ENCODE measurements at regions not wholly inside any gene's neighbourhood (a gene's known extent, or its start where the extent isn't known, plus 50 kb on each side); places are given as distances from the start of the nearest gene placed in this dataset.

DNA sequence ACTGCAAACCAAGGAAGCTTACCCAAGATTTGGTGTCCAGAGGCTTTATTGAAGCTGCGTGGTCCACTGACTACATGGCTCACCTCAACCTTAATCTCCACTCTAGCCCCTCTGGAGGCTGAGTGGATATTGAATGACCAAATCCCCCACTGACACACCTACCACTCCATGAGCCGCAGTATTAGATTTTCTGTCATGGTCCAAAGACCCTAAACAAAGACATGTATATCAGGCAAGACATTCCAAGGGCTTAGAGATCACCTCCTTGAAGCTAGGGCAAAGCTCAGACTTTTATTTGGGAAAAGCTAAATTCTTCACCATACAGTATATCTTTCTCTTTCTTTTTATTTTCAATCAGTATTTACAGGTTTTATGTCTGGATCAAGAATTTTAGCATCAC, 346.2 kb upstream of the CTNND2 start:
- Histone ChIP-seq H3K36me3 (ENCODE audit: control insufficient read depth in 4 of 4, insufficient read depth in 4 of 4, low read length in 3 of 4) (no peaks in the 10 kb centered on the region), H3K9me3 (ENCODE audit: control extremely low read depth in 1 of 5, control insufficient read depth in 4 of 5, insufficient read depth in 2 of 5, low read depth in 1 of 5, low read length in 4 of 5) (no peaks in the 10 kb centered on the region), H3K27ac (ENCODE audit: insufficient read depth in 1 of 2, low read depth in 1 of 2, low read length in 2 of 2, poor library complexity in 1 of 2, severe bottlenecking in 2 of 2) (no peak overlapping the region), H3K4me3 (ENCODE audit: control insufficient read depth in 1 of 7, extremely low read depth in 1 of 7, insufficient read depth in 4 of 7, low read depth in 2 of 7, low read length in 6 of 7) (no peak overlapping the region), H3K4me1 (ENCODE audit: control extremely low read depth in 1 of 4, control insufficient read depth in 4 of 4, insufficient read depth in 4 of 4, low read length in 3 of 4) (no peaks in the 10 kb centered on the region), H3K27me3 (replicated peaks in 2 of 5; ENCODE audit: control insufficient read depth in 4 of 5, insufficient read depth in 5 of 5, low read length in 4 of 5) (no peaks in the 10 kb centered on the region)
- POLR2A ChIA-PET, result no interaction called here
- CTCF ChIA-PET, result no interaction called here
- no peak for DNase-seq
- WGBS (ENCODE audit: insufficient coverage), result 92% methylated on average over 2 of the region's 2 CpGs

DNA sequence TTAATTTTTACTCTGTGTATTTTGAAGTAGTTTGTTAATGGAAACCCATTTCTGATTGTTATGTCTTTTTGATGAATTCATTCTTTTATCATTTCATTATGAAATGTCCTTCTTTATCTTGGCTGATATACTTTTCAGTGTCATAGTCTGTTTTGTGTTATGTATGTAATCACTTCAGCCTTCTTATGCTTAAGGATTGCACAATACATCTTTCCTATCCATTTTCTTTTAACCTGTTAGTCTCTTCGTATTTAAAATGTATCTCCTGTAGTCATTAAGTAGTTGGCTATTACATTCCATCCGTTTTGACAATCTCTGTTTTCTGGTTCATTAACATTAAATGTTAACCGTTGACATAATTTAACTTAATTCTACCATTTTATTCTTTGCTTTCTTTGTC, 344.6 kb upstream of the CTNND2 start:
- H3K27me3 ChIP-seq (replicated peaks in 2 of 5; ENCODE audit: control insufficient read depth in 4 of 5, insufficient read depth in 5 of 5, low read length in 4 of 5), result no peaks in the 10 kb centered on the region
- no peaks in the 10 kb centered on the region for H3K9me3 ChIP-seq (ENCODE audit: control extremely low read depth in 1 of 5, control insufficient read depth in 4 of 5, insufficient read depth in 2 of 5, low read depth in 1 of 5, low read length in 4 of 5)
- CTCF ChIA-PET, result no interaction called here
- POLR2A ChIA-PET, result no interaction called here
- no CpG with 5 or more reads among the region's 3 CpGs for WGBS (ENCODE audit: insufficient coverage)
- no peak overlapping the region for H3K27ac ChIP-seq (ENCODE audit: insufficient read depth in 1 of 2, low read depth in 1 of 2, low read length in 2 of 2, poor library complexity in 1 of 2, severe bottlenecking in 2 of 2)
- H3K4me3 ChIP-seq (ENCODE audit: control insufficient read depth in 1 of 7, extremely low read depth in 1 of 7, insufficient read depth in 4 of 7, low read depth in 2 of 7, low read length in 6 of 7), result no peak overlapping the region
- H3K4me1 ChIP-seq (ENCODE audit: control extremely low read depth in 1 of 4, control insufficient read depth in 4 of 4, insufficient read depth in 4 of 4, low read length in 3 of 4), result no peaks in the 10 kb centered on the region
- no peaks in the 10 kb centered on the region for H3K36me3 ChIP-seq (ENCODE audit: control insufficient read depth in 4 of 4, insufficient read depth in 4 of 4, low read length in 3 of 4)
- no peak for DNase-seq

DNA sequence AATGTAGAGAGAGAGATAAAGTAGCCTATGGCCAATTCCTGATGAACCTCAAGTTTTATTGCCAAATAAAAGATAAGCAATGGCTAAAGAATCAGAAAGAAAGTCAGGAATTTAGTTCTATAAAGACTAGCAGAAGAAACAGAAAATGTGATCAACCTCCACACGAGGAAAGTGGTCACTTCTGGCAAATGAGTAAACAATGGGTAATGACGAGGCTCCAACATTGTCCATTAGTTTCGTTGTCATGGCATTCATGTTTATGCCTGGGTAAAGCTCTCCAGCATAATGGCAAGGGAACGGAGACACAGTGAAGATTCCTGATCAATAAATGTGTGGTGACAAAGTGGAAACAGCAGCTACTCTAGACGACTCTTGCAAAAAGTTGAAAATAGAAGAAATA, 341.8 kb upstream of the CTNND2 start:
- Histone ChIP-seq H3K27me3 (replicated peaks in 2 of 5; ENCODE audit: control insufficient read depth in 4 of 5, insufficient read depth in 5 of 5, low read length in 4 of 5) (no peaks in the 10 kb centered on the region), H3K4me1 (ENCODE audit: control extremely low read depth in 1 of 4, control insufficient read depth in 4 of 4, insufficient read depth in 4 of 4, low read length in 3 of 4) (no peaks in the 10 kb centered on the region), H3K9me3 (ENCODE audit: control extremely low read depth in 1 of 5, control insufficient read depth in 4 of 5, insufficient read depth in 2 of 5, low read depth in 1 of 5, low read length in 4 of 5) (no peaks in the 10 kb centered on the region), H3K27ac (ENCODE audit: insufficient read depth in 1 of 2, low read depth in 1 of 2, low read length in 2 of 2, poor library complexity in 1 of 2, severe bottlenecking in 2 of 2) (no peak overlapping the region), H3K4me3 (ENCODE audit: control insufficient read depth in 1 of 7, extremely low read depth in 1 of 7, insufficient read depth in 4 of 7, low read depth in 2 of 7, low read length in 6 of 7) (no peak overlapping the region), H3K36me3 (ENCODE audit: control insufficient read depth in 4 of 4, insufficient read depth in 4 of 4, low read length in 3 of 4) (no peaks in the 10 kb centered on the region)
- ChIA-PET POLR2A (no interaction called here), CTCF (no interaction called here)
- 88% methylated on average over 5 of the region's 5 CpGs for whole genome bisulfite sequencing (ENCODE audit: insufficient coverage)
- DNase-seq, result no peak

DNA sequence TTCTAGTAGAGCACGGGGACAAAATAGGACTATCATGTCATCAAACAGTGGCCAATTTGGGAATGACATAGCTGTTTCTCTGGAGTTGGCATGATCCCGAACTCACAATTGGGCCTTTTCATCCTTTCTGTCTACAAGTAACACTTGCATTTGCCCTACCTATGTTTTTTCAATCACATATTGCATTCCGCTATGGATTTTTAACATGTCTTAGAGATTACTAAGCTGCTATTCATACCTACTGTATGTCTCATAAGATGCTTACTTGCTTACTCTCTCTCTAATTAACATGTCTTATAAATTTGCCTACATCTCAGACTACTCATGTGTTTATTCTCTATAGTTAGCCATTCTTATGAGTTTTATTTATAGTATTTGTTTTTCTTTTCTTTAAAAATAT, 341.2 kb upstream of the CTNND2 start:
- CTCF ChIA-PET, result no interaction called here
- POLR2A ChIA-PET, result no interaction called here
- 89% methylated on average over 3 of the region's 3 CpGs for WGBS (ENCODE audit: insufficient coverage)
- DNase-seq, result no peak
- Histone ChIP-seq H3K4me3 (ENCODE audit: control insufficient read depth in 1 of 7, extremely low read depth in 1 of 7, insufficient read depth in 4 of 7, low read depth in 2 of 7, low read length in 6 of 7) (no peak overlapping the region), H3K4me1 (ENCODE audit: control extremely low read depth in 1 of 4, control insufficient read depth in 4 of 4, insufficient read depth in 4 of 4, low read length in 3 of 4) (no peaks in the 10 kb centered on the region), H3K36me3 (ENCODE audit: control insufficient read depth in 4 of 4, insufficient read depth in 4 of 4, low read length in 3 of 4) (no peaks in the 10 kb centered on the region), H3K9me3 (ENCODE audit: control extremely low read depth in 1 of 5, control insufficient read depth in 4 of 5, insufficient read depth in 2 of 5, low read depth in 1 of 5, low read length in 4 of 5) (no peaks in the 10 kb centered on the region), H3K27ac (ENCODE audit: insufficient read depth in 1 of 2, low read depth in 1 of 2, low read length in 2 of 2, poor library complexity in 1 of 2, severe bottlenecking in 2 of 2) (no peak overlapping the region), H3K27me3 (replicated peaks in 2 of 5; ENCODE audit: control insufficient read depth in 4 of 5, insufficient read depth in 5 of 5, low read length in 4 of 5) (no peaks in the 10 kb centered on the region)

DNA sequence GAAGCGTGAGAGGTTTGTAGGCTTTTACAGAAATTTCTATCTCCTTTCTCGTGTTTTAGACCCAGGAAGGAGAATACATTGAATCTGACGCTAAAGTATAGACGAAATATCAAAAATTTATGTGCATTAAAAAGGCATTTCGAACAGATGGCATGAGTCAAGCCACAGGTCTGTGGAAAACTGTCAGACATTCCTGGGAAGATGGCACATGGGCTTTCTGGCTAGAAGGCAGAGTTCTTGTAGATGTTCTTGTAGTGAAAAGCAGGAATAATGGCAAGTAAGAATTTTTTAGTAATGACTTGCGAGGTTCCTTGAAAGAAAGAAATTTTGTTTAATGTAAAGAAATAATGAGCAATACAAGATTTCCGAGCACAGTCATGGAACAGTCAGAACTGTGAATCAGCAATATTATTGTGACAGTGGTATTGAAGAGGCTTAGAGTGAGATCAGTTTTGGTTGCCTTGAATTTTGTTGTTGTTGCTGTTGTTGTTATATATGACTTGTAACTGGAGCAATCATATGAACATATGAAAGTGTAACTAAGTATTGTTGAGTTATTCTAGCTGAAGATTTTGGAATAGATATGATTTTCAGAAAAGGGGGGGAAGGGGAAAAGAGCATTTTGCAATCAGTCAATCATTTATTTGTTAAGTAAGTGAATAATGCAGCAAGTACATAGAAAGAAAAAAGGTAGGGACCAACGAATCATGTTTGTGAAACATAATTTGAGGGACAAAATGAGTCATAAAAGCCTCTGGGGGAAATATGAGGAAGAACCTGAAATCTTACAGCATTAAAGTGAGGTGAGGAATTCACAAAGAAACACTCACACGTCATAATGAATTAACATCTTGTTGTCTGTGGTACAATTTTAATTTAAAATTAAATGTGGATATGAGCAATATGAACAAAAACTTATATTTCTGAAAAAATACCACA, 339.0 kb upstream of the CTNND2 start:
- H3K4me1 ChIP-seq (ENCODE audit: control extremely low read depth in 1 of 4, control insufficient read depth in 4 of 4, insufficient read depth in 4 of 4, low read length in 3 of 4), result no peaks in the 10 kb centered on the region
- 90% methylated on average over 8 of the region's 9 CpGs for WGBS (ENCODE audit: insufficient coverage)
- no peak for DNase-seq
- H3K27me3 ChIP-seq (replicated peaks in 2 of 5; ENCODE audit: control insufficient read depth in 4 of 5, insufficient read depth in 5 of 5, low read length in 4 of 5), result no peaks in the 10 kb centered on the region
- ChIA-PET POLR2A (no interaction called here), CTCF (no interaction called here)
- no peaks in the 10 kb centered on the region for H3K9me3 ChIP-seq (ENCODE audit: control extremely low read depth in 1 of 5, control insufficient read depth in 4 of 5, insufficient read depth in 2 of 5, low read depth in 1 of 5, low read length in 4 of 5)
- H3K36me3 ChIP-seq (ENCODE audit: control insufficient read depth in 4 of 4, insufficient read depth in 4 of 4, low read length in 3 of 4), result no peaks in the 10 kb centered on the region
- no peak overlapping the region for H3K27ac ChIP-seq (ENCODE audit: insufficient read depth in 1 of 2, low read depth in 1 of 2, low read length in 2 of 2, poor library complexity in 1 of 2, severe bottlenecking in 2 of 2)
- H3K4me3 ChIP-seq (ENCODE audit: control insufficient read depth in 1 of 7, extremely low read depth in 1 of 7, insufficient read depth in 4 of 7, low read depth in 2 of 7, low read length in 6 of 7), result no peak overlapping the region

DNA sequence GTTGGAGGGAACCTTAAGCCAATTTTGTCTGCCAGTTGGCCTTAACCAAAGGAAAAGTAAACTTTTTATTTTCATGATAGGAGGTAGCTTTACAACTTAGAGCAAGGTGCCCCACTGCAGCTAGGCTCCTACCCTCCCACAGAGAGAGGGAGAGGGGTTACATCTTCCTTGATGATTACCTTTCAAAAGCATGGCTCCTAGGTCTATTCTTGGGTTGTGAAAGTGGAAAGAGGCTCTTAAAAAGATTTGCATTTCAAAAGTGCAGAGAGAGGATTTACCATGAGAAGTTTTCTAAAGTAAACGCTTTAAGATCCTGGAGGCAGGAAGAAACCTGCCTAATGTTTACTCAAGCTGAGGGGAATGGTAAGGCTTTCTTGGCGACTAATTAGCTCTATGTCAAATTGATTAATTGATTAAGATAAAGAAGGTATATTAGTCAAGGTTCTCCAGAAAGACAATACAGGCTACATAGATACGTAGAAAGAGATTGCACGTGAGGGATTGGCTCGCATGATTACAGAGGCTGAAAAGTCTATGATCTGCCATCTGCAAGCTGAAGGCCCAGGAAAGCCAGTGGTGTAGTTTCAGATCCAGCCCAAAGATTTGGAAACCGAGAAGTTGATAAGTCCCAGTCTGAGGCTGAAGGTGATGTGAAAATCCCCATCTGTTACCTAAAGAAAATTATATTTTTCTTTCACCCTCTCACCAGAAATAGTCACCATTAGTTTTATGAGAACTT, 333.8 kb upstream of the CTNND2 start:
- Histone ChIP-seq H3K36me3 (ENCODE audit: control insufficient read depth in 4 of 4, insufficient read depth in 4 of 4, low read length in 3 of 4) (no peaks in the 10 kb centered on the region), H3K27ac (ENCODE audit: insufficient read depth in 1 of 2, low read depth in 1 of 2, low read length in 2 of 2, poor library complexity in 1 of 2, severe bottlenecking in 2 of 2) (no peak overlapping the region), H3K27me3 (replicated peaks in 2 of 5; ENCODE audit: control insufficient read depth in 4 of 5, insufficient read depth in 5 of 5, low read length in 4 of 5) (no peaks in the 10 kb centered on the region), H3K9me3 (ENCODE audit: control extremely low read depth in 1 of 5, control insufficient read depth in 4 of 5, insufficient read depth in 2 of 5, low read depth in 1 of 5, low read length in 4 of 5) (no peaks in the 10 kb centered on the region), H3K4me3 (ENCODE audit: control insufficient read depth in 1 of 7, extremely low read depth in 1 of 7, insufficient read depth in 4 of 7, low read depth in 2 of 7, low read length in 6 of 7) (no peak overlapping the region), H3K4me1 (ENCODE audit: control extremely low read depth in 1 of 4, control insufficient read depth in 4 of 4, insufficient read depth in 4 of 4, low read length in 3 of 4) (no peaks in the 10 kb centered on the region)
- WGBS (ENCODE audit: insufficient coverage), result 25% methylated on average over 5 of the region's 6 CpGs
- DNase-seq, result no peak
- POLR2A ChIA-PET, result no interaction called here
- CTCF ChIA-PET, result no interaction called here

DNA sequence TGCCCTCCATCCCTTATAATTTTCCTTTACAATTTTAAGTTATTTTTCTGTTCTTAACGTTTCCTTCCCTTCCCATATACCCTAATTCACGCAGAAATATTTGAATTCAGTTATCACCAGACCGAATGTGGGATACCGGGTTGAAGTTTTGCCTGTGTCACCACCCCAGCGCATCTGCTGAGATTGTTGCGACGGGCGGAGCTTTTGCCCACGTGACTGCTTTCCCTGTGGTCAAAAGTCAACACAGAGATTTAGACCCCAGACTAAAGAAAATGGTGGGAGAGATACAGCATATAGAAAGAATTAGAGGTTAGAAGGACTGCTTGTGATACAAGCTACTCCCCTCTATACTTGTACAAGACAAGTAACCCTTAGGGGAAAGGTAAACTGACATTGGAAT, 326.4 kb upstream of the CTNND2 start:
- POLR2A ChIA-PET, result no interaction called here
- no peaks in the 10 kb centered on the region for H3K36me3 ChIP-seq (ENCODE audit: control insufficient read depth in 4 of 4, insufficient read depth in 4 of 4, low read length in 3 of 4)
- H3K4me1 ChIP-seq (ENCODE audit: control extremely low read depth in 1 of 4, control insufficient read depth in 4 of 4, insufficient read depth in 4 of 4, low read length in 3 of 4), result no peaks in the 10 kb centered on the region
- no peaks in the 10 kb centered on the region for H3K27me3 ChIP-seq (replicated peaks in 2 of 5; ENCODE audit: control insufficient read depth in 4 of 5, insufficient read depth in 5 of 5, low read length in 4 of 5)
- WGBS (ENCODE audit: insufficient coverage), result 93% methylated on average over 5 of the region's 9 CpGs
- no peaks in the 10 kb centered on the region for H3K9me3 ChIP-seq (ENCODE audit: control extremely low read depth in 1 of 5, control insufficient read depth in 4 of 5, insufficient read depth in 2 of 5, low read depth in 1 of 5, low read length in 4 of 5)
- CTCF ChIA-PET, result no interaction called here
- DNase-seq, result no peak
- no peak overlapping the region for H3K4me3 ChIP-seq (ENCODE audit: control insufficient read depth in 1 of 7, extremely low read depth in 1 of 7, insufficient read depth in 4 of 7, low read depth in 2 of 7, low read length in 6 of 7)
- no peak overlapping the region for H3K27ac ChIP-seq (ENCODE audit: insufficient read depth in 1 of 2, low read depth in 1 of 2, low read length in 2 of 2, poor library complexity in 1 of 2, severe bottlenecking in 2 of 2)

All from common myeloid progenitor, CD34-positive (primary cell).